Neural cell (in vitro differentiated cells): ENCODE measurements at regions not wholly inside any gene's neighbourhood (a gene's known extent, or its start where the extent isn't known, plus 50 kb on each side); places are given as distances from the start of the nearest gene placed in this dataset.
"Not testable (repeated sequence)": the region's sequence is repeated elsewhere in the genome, so short reads cannot be mapped to it uniquely, and the experiment has no call there.

Experiments used
- H2AFZ ChIP-seq: fragments of 200-600, 300-800 bp; sonication (generic), shearing (Covaris generic); 2 replicates; pipeline ENCODE4 v1.6.0; 2014; ENCODE audit warnings: low read depth, mild to moderate bottlenecking, antibody characterized with exemption, low read length, moderate library complexity
- H3F3A ChIP-seq: fragments of 200-600 bp; shearing (Covaris generic); 2 replicates; pipeline ENCODE4 v1.6.1; 2016; ENCODE audit warnings: mild to moderate bottlenecking, moderate library complexity, mixed read lengths, antibody characterized with exemption, low read length; ENCODE audit not compliant: insufficient read depth, poor library complexity, severe bottlenecking
- H3K27ac ChIP-seq: fragments of 200-600, 300-800 bp; sonication (generic), shearing (Covaris generic); 2 replicates; pipeline ENCODE4 v1.5.1; 2014; ENCODE audit warnings: mild to moderate bottlenecking, low read length, moderate library complexity
- H3K27me3 ChIP-seq: fragments of 300-800, 200-600 bp; sonication (generic), shearing (Covaris generic); 2 replicates; pipeline ENCODE4 v1.6.0; 2014; ENCODE audit warnings: mild to moderate bottlenecking, low read depth, low read length, moderate library complexity; ENCODE audit not compliant: insufficient read depth
- H3K36me3 ChIP-seq: fragments of 300-800, 200-600 bp; sonication (generic), shearing (Covaris generic); 2 replicates; pipeline ENCODE4 v1.5.1; 2014; ENCODE audit warnings: mild to moderate bottlenecking, antibody characterized with exemption, low read length, moderate library complexity; ENCODE audit not compliant: insufficient read depth
- H3K4me2 ChIP-seq: fragments of 300-800, 200-600 bp; sonication (generic), shearing (Covaris generic); 2 replicates; pipeline ENCODE4 v1.6.0; 2014; ENCODE audit warnings: mild to moderate bottlenecking, low read length
- H3K4me3 ChIP-seq: fragments of 300-800, 200-600 bp; sonication (generic), shearing (Covaris generic); 2 replicates; pipeline ENCODE4 v1.5.1; 2014; ENCODE audit warnings: mild to moderate bottlenecking, low read length, moderate library complexity
- H3K79me2 ChIP-seq: fragments of 200-600 bp; shearing (Covaris generic); replicated peaks from 2 replicates; pipeline ENCODE4 v1.6.0; 2014; ENCODE audit warnings: mild to moderate bottlenecking, low read length, moderate library complexity; ENCODE audit not compliant: insufficient read depth
- H3K9ac ChIP-seq: fragments of 300-800, 200-600 bp; sonication (generic), shearing (Covaris generic); 2 replicates; pipeline ENCODE4 v1.6.1; 2016; ENCODE audit warnings: mild to moderate bottlenecking, low read length, mixed read lengths
- H3K9me2 ChIP-seq: fragments of 200-600 bp; shearing (Covaris generic); 2 replicates; pipeline ENCODE4 v1.6.1; 2016; ENCODE audit warnings: mild to moderate bottlenecking, low read length, mixed read lengths; ENCODE audit not compliant: insufficient read depth
- H3K9me3 ChIP-seq: fragments of 200-600, 300-800 bp; sonication (generic), shearing (Covaris generic); 2 replicates; pipeline ENCODE4 v1.6.1; 2016; ENCODE audit warnings: mild to moderate bottlenecking, mixed run types, low read length, moderate library complexity, mixed read lengths
- H4K20me1 ChIP-seq: fragments of 200-600 bp; shearing (Covaris generic); 2 replicates; pipeline ENCODE4 v1.6.1; 2016; ENCODE audit warnings: mild to moderate bottlenecking, mixed run types; ENCODE audit not compliant: insufficient read depth
- EP300 ChIP-seq: fragments of 450-650 bp; conservative IDR thresholded peaks from 2 replicates; pipeline ENCODE4 v1.6.1; 2014; ENCODE audit warnings: antibody characterized with exemption, mild to moderate bottlenecking, moderate library complexity; ENCODE audit not compliant: poor library complexity, severe bottlenecking
- EZH2 ChIP-seq: fragments of 200-600, 300-800 bp; shearing (Covaris generic), sonication (generic); IDR thresholded peaks from 2 replicates; pipeline ENCODE4 v1.6.1; 2014; ENCODE audit warnings: antibody characterized with exemption, low read length, borderline replicate concordance, mild to moderate bottlenecking; ENCODE audit not compliant: insufficient read depth, poor library complexity, severe bottlenecking
- MXI1 ChIP-seq: fragments of 450-650 bp; conservative IDR thresholded peaks from 2 replicates; pipeline ENCODE4 v1.6.1; 2014; ENCODE audit warnings: antibody characterized with exemption, mild to moderate bottlenecking; ENCODE audit not compliant: poor library complexity, severe bottlenecking
- POLR2AphosphoS5 ChIP-seq: IDR thresholded peaks from 2 replicates; pipeline ENCODE4 v1.6.1; 2012
- RAD21 ChIP-seq: fragments of 450-650 bp; conservative IDR thresholded peaks from 2 replicates; pipeline ENCODE4 v1.6.1; 2014; ENCODE audit warnings: antibody characterized with exemption, mild to moderate bottlenecking, moderate library complexity
- SMC3 ChIP-seq: fragments of 450-650 bp; conservative IDR thresholded peaks from 2 replicates; pipeline ENCODE4 v1.6.1; 2014; ENCODE audit warnings: antibody characterized with exemption, mild to moderate bottlenecking, moderate library complexity; ENCODE audit not compliant: poor library complexity
- TAF1 ChIP-seq: IDR thresholded peaks from 2 replicates; pipeline ENCODE4 v1.6.1; 2012; ENCODE audit warnings: low read depth
- TF ChIP-seq, protein P1 (sequence below): IDR thresholded peaks from 2 replicates; pipeline ENCODE4 v1.6.1; 2012; ENCODE audit warnings: borderline replicate concordance
- TF ChIP-seq, protein P2 (sequence below): fragments of 450-650 bp; IDR thresholded peaks from 2 replicates; pipeline ENCODE4 v1.5.1; 2014; ENCODE audit warnings: antibody characterized with exemption, mild to moderate bottlenecking, moderate library complexity; ENCODE audit not compliant: poor library complexity, severe bottlenecking

DNA sequence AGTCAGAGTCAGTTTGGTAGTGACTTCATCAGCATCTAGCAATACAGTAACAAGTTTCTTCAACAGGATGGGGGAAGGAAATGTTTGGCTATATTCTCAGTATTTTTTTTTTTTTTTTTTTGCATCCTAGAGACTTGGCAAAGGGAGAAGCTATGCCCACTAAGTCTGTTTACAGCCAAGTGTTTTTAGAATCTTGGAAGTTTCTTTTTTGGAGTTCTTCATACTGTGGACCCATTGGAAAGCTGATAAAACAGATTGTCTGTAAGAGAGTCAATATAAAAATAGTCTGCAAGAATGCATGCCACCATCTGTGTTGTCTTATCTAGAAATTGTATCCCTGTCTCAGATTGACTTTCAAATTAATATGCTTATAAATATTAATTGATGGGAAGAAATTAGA lies 171.2 kb downstream of the ADCYAP1 start:
- TF ChIP-seq TAF1 (no peak), MXI1 (no peak), SMC3 (no peak), EZH2 (no peak), POLR2AphosphoS5 (no peak), RAD21 (no peak), EP300 (no peak)
- TF ChIP-seq, protein P1, sequence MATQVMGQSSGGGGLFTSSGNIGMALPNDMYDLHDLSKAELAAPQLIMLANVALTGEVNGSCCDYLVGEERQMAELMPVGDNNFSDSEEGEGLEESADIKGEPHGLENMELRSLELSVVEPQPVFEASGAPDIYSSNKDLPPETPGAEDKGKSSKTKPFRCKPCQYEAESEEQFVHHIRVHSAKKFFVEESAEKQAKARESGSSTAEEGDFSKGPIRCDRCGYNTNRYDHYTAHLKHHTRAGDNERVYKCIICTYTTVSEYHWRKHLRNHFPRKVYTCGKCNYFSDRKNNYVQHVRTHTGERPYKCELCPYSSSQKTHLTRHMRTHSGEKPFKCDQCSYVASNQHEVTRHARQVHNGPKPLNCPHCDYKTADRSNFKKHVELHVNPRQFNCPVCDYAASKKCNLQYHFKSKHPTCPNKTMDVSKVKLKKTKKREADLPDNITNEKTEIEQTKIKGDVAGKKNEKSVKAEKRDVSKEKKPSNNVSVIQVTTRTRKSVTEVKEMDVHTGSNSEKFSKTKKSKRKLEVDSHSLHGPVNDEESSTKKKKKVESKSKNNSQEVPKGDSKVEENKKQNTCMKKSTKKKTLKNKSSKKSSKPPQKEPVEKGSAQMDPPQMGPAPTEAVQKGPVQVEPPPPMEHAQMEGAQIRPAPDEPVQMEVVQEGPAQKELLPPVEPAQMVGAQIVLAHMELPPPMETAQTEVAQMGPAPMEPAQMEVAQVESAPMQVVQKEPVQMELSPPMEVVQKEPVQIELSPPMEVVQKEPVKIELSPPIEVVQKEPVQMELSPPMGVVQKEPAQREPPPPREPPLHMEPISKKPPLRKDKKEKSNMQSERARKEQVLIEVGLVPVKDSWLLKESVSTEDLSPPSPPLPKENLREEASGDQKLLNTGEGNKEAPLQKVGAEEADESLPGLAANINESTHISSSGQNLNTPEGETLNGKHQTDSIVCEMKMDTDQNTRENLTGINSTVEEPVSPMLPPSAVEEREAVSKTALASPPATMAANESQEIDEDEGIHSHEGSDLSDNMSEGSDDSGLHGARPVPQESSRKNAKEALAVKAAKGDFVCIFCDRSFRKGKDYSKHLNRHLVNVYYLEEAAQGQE: no peak
- TF ChIP-seq, protein P2, sequence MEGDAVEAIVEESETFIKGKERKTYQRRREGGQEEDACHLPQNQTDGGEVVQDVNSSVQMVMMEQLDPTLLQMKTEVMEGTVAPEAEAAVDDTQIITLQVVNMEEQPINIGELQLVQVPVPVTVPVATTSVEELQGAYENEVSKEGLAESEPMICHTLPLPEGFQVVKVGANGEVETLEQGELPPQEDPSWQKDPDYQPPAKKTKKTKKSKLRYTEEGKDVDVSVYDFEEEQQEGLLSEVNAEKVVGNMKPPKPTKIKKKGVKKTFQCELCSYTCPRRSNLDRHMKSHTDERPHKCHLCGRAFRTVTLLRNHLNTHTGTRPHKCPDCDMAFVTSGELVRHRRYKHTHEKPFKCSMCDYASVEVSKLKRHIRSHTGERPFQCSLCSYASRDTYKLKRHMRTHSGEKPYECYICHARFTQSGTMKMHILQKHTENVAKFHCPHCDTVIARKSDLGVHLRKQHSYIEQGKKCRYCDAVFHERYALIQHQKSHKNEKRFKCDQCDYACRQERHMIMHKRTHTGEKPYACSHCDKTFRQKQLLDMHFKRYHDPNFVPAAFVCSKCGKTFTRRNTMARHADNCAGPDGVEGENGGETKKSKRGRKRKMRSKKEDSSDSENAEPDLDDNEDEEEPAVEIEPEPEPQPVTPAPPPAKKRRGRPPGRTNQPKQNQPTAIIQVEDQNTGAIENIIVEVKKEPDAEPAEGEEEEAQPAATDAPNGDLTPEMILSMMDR: no peak

DNA sequence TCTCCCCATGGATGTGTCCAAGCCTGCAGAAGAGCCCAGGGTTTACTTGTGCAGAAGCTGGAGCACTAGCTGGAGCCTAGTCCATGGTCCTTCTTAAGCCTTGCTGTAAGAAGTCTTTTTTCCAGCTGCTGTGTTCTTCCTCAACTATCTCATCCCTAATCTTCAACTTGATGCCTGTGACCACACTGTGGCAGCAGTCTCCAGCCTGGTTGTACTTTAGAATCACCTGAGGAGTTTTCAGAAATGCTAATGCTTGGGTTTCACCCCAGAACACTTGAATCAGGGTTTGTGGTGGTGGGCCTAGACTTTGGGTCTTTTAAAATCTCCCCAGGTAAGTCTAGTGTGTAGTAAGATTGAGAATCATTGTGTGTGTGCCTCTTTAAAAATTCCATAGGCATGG lies 173.6 kb downstream of the ADCYAP1 start:
- H3K4me2 ChIP-seq: no peak overlapping the region
- TF ChIP-seq SMC3 (no peak), EP300 (no peak)
- H3F3A ChIP-seq: no peaks in the 10 kb centered on the region
- H3K9me3 ChIP-seq: no peaks in the 10 kb centered on the region
- H3K79me2 ChIP-seq: no peaks in the 10 kb centered on the region
- H4K20me1 ChIP-seq: no peaks in the 10 kb centered on the region
- no peaks in the 10 kb centered on the region for H3K27me3 ChIP-seq
- H3K9me2 ChIP-seq: no peaks in the 10 kb centered on the region
- no peak overlapping the region for H3K27ac ChIP-seq
- H3K9ac ChIP-seq: no peak overlapping the region
- no peaks in the 10 kb centered on the region for H3K36me3 ChIP-seq
- H2AFZ ChIP-seq: no peak overlapping the region
- H3K4me3 ChIP-seq: no peak overlapping the region

More for the DNA sequence above, 171.2 kb downstream of the ADCYAP1 start:
- Histone ChIP-seq H3K4me3 (no peak overlapping the region), H3K79me2 (no peaks in the 10 kb centered on the region), H3K9me2 (no peaks in the 10 kb centered on the region), H3K27ac (no peak overlapping the region), H3K27me3 (no peaks in the 10 kb centered on the region), H3F3A (no peaks in the 10 kb centered on the region), H2AFZ (no peak overlapping the region), H3K4me2 (no peak overlapping the region), H3K9me3 (no peaks in the 10 kb centered on the region), H3K9ac (no peak overlapping the region), H4K20me1 (no peaks in the 10 kb centered on the region), H3K36me3 (no peaks in the 10 kb centered on the region)

DNA sequence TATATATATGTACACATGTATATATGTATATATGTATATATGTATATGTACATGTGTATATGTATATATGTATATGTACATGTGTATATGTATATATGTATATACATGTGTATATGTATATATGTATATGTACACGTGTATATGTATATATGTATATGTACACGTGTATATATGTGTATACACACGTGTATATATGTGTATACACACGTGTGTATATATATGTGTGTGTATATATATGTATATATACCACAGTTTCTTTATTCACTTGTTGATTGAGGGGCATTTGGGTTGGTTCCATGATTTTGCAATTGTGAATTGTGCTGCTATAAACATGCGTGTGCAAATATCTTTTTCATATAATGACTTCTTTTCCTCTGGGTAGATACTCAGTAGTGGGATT lies 179.0 kb downstream of the ADCYAP1 start:
- not testable (repeated sequence) for H3K27ac ChIP-seq, H3K9me3 ChIP-seq, H3K4me2 ChIP-seq

More for the DNA sequence above, 179.0 kb downstream of the ADCYAP1 start:
- not testable (repeated sequence) for H3K79me2 ChIP-seq, H2AFZ ChIP-seq, H4K20me1 ChIP-seq, H3K36me3 ChIP-seq, H3K4me3 ChIP-seq, H3F3A ChIP-seq, H3K27me3 ChIP-seq, H3K9ac ChIP-seq, H3K9me2 ChIP-seq
